ENCODE measurements at regions not wholly inside any gene's neighbourhood (a gene's known extent, or its start where the extent isn't known, plus 50 kb on each side); places are given as distances from the start of the nearest gene placed in this dataset.

DNA sequence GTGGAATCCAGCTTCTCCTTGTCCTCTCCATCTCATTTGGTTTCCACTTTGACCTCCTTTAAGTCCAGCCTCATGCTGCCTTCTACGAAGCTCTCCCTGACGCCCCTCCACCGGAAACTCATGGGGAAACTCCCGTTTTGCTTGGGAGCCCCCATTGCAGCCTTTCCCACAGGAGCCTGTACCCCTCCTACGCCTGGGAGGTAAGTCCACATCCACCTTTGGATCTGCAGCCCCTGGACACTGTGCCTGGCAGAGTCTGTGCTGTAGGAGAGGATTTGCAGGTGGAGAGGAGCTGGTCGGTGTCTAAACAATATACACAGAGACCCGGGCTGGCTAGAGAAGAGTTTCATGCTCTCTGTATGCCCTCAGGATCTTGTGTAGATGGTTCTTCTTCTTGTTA is 296.1 kb downstream of the GLRX3 start:
- no peaks in the 10 kb centered on the region for H3K4me1 ChIP-seq (ENCODE audit: insufficient read depth, low read length, poor library complexity, severe bottlenecking)
- H3K27ac ChIP-seq (ENCODE audit: low read depth, low read length, poor library complexity, severe bottlenecking): no peak overlapping the region
- DNase-seq (ENCODE audit: low spot score): no peak
- peaks cover 9% of the 10 kb centered on the region for H3K27me3 ChIP-seq (replicated peaks; ENCODE audit: insufficient read depth, low read depth, low read length, poor library complexity)
- intact Hi-C loops (cut with micrococcal nuclease; ENCODE audit: unreplicated experiment): no loop called here
- ChIA-PET CTCF (no interaction called here), POLR2A (ENCODE audit: low non-redundant PET) (no interaction called here)
- H3K4me3 ChIP-seq (ENCODE audit: low read depth, low read length, poor library complexity, severe bottlenecking): no peak overlapping the region
- TF ChIP-seq, protein P1, sequence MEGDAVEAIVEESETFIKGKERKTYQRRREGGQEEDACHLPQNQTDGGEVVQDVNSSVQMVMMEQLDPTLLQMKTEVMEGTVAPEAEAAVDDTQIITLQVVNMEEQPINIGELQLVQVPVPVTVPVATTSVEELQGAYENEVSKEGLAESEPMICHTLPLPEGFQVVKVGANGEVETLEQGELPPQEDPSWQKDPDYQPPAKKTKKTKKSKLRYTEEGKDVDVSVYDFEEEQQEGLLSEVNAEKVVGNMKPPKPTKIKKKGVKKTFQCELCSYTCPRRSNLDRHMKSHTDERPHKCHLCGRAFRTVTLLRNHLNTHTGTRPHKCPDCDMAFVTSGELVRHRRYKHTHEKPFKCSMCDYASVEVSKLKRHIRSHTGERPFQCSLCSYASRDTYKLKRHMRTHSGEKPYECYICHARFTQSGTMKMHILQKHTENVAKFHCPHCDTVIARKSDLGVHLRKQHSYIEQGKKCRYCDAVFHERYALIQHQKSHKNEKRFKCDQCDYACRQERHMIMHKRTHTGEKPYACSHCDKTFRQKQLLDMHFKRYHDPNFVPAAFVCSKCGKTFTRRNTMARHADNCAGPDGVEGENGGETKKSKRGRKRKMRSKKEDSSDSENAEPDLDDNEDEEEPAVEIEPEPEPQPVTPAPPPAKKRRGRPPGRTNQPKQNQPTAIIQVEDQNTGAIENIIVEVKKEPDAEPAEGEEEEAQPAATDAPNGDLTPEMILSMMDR (conservative IDR thresholded peaks at IDR 0.05; ENCODE audit: low read depth, low read length): no peak
- no peaks in the 10 kb centered on the region for H3K36me3 ChIP-seq (ENCODE audit: insufficient read depth, low read length, poor library complexity, severe bottlenecking)
- no TSS peak for BruUV-seq (replicated peaks)
- no peaks in the 10 kb centered on the region for H3K9me3 ChIP-seq (ENCODE audit: low read depth, low read length, poor library complexity, severe bottlenecking)

DNA sequence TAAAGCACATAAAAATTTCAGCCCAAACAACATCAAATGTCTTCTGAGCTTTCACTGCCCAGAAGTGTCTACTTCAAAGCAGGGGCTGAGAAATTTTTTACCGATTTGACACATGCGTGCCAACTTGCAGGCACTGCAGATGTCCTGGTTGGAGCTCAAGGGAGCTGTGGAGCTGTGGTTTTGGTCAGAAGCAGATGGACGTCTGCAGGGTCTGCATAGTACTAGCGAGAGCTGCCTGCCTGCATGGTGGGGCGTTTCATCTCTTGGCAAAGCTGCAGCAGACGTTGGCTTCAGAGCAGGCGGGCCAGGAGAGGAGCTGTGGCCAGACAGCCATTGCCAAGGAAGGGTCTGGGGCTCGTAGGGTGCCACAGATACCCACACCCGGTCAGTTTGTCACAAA is 296.7 kb downstream of the GLRX3 start:
- ChIA-PET POLR2A (ENCODE audit: low non-redundant PET) (no interaction called here), CTCF (no interaction called here)
- no peak for DNase-seq (ENCODE audit: low spot score)
- Histone ChIP-seq H3K27me3 (replicated peaks; ENCODE audit: insufficient read depth, low read depth, low read length, poor library complexity) (peaks cover 9% of the 10 kb centered on the region), H3K27ac (ENCODE audit: low read depth, low read length, poor library complexity, severe bottlenecking) (no peak overlapping the region), H3K36me3 (ENCODE audit: insufficient read depth, low read length, poor library complexity, severe bottlenecking) (no peaks in the 10 kb centered on the region), H3K9me3 (ENCODE audit: low read depth, low read length, poor library complexity, severe bottlenecking) (no peaks in the 10 kb centered on the region), H3K4me3 (ENCODE audit: low read depth, low read length, poor library complexity, severe bottlenecking) (no peak overlapping the region), H3K4me1 (ENCODE audit: insufficient read depth, low read length, poor library complexity, severe bottlenecking) (no peaks in the 10 kb centered on the region)
- no peak for TF ChIP-seq EZH2 (IDR thresholded peaks at IDR 0.05; ENCODE audit: borderline replicate concordance, low read depth, low read length, poor library complexity, severe bottlenecking)
- TF ChIP-seq, protein P1 (conservative IDR thresholded peaks at IDR 0.05; ENCODE audit: low read depth, low read length): no peak
- intact Hi-C loops (cut with micrococcal nuclease; ENCODE audit: unreplicated experiment): no loop called here
- no TSS peak for BruUV-seq (replicated peaks)

DNA sequence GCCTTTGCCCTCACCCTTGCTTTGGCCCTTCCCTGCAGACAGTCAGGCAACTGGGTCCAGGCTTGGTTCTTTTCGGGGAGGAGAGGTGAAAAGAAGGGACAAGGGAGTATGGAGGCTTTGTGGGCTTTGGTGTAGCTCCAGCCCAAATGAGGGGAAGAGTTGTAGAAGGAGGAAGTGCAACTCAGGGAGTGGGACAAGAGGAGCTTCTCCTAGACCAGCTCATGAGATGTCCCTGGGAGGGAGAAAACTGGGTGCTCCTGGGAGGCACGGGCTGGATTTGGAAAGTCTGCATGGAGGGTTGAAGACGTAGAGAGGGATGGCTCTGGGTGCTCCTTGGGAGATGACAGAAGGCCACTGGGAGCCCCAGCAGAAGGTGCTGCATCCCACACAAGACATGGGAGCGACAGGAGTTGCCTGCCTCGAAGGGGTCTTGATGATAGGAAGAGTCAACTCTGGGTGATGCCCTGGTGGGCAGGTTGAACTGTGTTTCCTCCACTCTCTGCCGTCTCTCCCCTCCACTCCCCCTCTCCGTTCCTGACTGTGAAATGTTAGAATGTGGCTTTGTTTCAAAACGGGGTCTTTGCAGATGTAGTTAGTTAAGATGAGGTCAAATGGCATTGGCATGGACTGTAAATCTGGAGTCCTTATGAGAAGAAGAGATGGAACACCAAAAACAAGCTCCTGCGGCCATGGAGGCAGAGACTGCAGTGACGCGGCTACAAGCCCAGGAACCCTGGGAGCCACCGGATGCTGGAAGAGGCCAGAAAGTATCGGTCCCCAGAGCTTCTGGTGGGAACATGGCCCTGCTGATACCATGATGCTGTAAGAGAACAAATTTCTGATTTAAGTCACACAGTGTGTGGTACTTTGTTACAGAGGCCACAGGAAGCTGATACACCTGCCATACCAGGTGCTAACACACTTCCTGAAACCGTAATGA is 298.5 kb downstream of the GLRX3 start:
- DNase-seq (ENCODE audit: low spot score): no peak
- BruUV-seq (replicated peaks): no TSS peak
- CTCF ChIA-PET: no interaction called here
- Histone ChIP-seq H3K27ac (ENCODE audit: low read depth, low read length, poor library complexity, severe bottlenecking) (no peak overlapping the region), H3K36me3 (ENCODE audit: insufficient read depth, low read length, poor library complexity, severe bottlenecking) (no peaks in the 10 kb centered on the region), H3K4me1 (ENCODE audit: insufficient read depth, low read length, poor library complexity, severe bottlenecking) (no peaks in the 10 kb centered on the region), H3K4me3 (ENCODE audit: low read depth, low read length, poor library complexity, severe bottlenecking) (no peak overlapping the region), H3K9me3 (ENCODE audit: low read depth, low read length, poor library complexity, severe bottlenecking) (no peaks in the 10 kb centered on the region), H3K27me3 (replicated peaks; ENCODE audit: insufficient read depth, low read depth, low read length, poor library complexity) (peaks cover 9% of the 10 kb centered on the region)
- intact Hi-C loops (cut with micrococcal nuclease; ENCODE audit: unreplicated experiment): no loop called here
- no peak for TF ChIP-seq EZH2 (IDR thresholded peaks at IDR 0.05; ENCODE audit: borderline replicate concordance, low read depth, low read length, poor library complexity, severe bottlenecking)
- TF ChIP-seq, protein P1 (conservative IDR thresholded peaks at IDR 0.05; ENCODE audit: low read depth, low read length): no peak
- POLR2A ChIA-PET (ENCODE audit: low non-redundant PET): no interaction called here

Measured in A673 (cell line).